Mononuclear cell (primary cell): ENCODE measurements at regions not wholly inside any gene's neighbourhood (a gene's known extent, or its start where the extent isn't known, plus 50 kb on each side); places are given as distances from the start of the nearest gene placed in this dataset.

Experiments used
- H3K27me3 ChIP-seq: 2 replicates; pipeline ENCODE4 v1.6.0; 2011; ENCODE audit warnings: low read length, control low read depth; ENCODE audit not compliant: insufficient read depth
- H3K4me1 ChIP-seq: 2 replicates; pipeline ENCODE4 v1.5.1; 2011; ENCODE audit warnings: mild to moderate bottlenecking, low read length, control low read depth; ENCODE audit not compliant: insufficient read depth
- H3K4me3 ChIP-seq: 2 replicates; pipeline ENCODE4 v1.5.1; 2011; ENCODE audit warnings: mild to moderate bottlenecking, low read length, moderate library complexity
- H3K9me3 ChIP-seq: 2 replicates; pipeline ENCODE4 v1.5.1; 2011; ENCODE audit warnings: low read depth, mild to moderate bottlenecking, control low read depth, low read length

DNA sequence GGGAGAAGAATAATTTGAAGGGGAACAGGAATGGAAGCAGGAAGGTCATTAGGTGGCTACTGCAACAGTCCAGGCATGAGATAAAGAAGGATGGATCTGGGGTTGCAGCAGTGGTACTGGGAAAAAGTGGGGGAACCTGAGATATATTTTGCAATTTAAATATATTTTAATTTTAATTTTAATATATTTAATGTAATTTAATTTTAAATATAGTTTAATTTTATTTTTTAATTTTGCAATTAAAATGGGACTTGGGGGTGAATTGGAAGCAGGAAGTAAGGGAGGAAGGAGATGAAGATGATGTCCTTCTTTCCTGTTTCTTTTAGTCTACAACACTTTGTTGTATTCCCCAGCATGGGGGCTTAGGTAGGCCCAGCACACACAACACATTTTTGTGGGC is 369.8 kb downstream of the GADD45G start:
- no peaks in the 10 kb centered on the region for H3K4me1 ChIP-seq
- H3K27me3 ChIP-seq, result no peaks in the 10 kb centered on the region
- H3K4me3 ChIP-seq, result no peak overlapping the region
- no peaks in the 10 kb centered on the region for H3K9me3 ChIP-seq

DNA sequence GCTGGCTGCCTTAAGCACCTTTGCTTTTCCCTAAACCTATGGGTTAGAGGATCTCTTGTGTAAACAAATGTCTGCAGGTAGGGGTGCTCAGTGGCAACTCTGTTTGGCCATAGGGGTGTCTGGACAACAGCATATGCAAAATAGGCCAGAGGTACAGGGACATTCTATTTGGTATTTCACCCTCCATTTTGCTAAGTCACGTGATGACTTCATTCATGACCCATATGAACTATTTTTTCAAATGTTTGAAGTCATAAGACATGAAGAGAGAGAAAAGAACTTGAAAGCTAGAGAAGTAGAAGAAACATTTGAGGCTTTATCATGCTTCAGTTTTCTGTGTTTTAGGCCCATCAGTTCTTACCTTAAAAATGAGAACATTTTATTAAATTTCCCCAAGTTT is 370.2 kb downstream of the GADD45G start:
- Histone ChIP-seq H3K9me3 (no peaks in the 10 kb centered on the region), H3K4me3 (no peak overlapping the region), H3K4me1 (no peaks in the 10 kb centered on the region), H3K27me3 (no peaks in the 10 kb centered on the region)

DNA sequence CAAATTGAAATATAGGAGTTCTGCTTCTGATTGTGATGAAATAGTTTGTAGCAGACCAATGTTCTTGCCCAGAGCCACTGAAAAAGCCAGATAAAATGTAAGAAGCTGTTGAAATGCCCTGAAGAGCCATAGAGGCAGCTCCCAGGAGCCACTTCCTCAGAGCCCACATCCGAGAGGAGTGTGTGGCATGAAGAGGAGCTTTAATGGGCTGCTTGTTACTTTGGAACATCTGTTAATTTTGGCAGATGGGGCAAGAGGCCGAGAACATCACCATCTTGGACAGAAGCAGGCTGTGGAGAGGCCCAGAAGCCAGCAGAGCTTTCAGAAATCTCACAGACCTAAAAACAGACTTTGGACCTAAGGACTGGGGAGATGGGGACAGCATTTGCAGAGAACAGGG is 370.8 kb downstream of the GADD45G start:
- no peak overlapping the region for H3K4me3 ChIP-seq
- no peaks in the 10 kb centered on the region for H3K4me1 ChIP-seq
- H3K27me3 ChIP-seq, result no peaks in the 10 kb centered on the region
- no peaks in the 10 kb centered on the region for H3K9me3 ChIP-seq

DNA sequence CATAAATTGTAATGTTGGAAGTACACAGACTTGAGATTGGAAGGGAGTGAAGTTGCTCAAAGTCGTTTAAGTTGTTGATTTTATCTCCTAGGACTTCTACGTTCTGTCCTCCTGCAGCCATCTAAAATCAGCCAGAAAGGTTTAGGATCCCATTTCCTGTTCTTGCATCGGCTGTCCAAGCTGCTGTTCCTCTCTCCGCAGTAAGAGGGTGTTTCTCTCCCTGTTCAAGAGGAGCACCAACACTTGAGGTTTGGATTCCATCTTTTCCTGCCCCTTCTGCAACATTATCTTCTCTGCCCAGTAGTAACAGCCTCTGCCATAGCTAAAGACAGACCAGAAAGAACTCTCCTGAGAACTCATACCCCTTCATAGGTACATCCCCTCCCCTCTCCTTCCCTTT is 373.4 kb downstream of the GADD45G start:
- H3K4me1 ChIP-seq, result no peaks in the 10 kb centered on the region
- H3K4me3 ChIP-seq, result no peak overlapping the region
- H3K27me3 ChIP-seq, result no peaks in the 10 kb centered on the region
- H3K9me3 ChIP-seq, result no peaks in the 10 kb centered on the region

- H3K9me3 ChIP-seq, result no peaks in the 10 kb centered on the region
- no peaks in the 10 kb centered on the region for H3K4me1 ChIP-seq
- no peak overlapping the region for H3K4me3 ChIP-seq
- no peaks in the 10 kb centered on the region for H3K27me3 ChIP-seq
These were observed 375.8 kb downstream of the GADD45G start for GRCh38 chr9:89980600-89980999.

DNA sequence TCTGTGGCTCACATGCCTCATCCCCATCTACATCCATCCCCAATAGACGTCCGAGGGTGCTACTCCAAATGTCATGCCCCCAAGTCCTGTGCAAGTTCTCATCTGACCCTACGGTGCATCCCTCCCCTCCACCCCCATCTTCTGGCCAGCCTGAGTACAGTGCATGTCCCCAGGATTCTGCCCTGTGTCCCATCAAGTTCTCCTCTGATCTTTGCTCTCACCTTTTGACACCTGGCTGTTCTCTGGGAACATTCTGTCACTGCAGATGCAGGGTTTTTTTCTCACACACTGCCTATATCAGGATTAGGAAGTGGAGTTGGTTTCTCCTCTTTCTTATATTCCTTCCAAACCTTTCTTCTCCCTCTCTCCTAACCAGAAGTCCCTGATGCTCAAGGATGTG is 377.2 kb downstream of the GADD45G start:
- Histone ChIP-seq H3K4me3 (no peak overlapping the region), H3K4me1 (no peaks in the 10 kb centered on the region), H3K9me3 (no peaks in the 10 kb centered on the region)

GRCh38 chr9:89983411-89983810 is 378.6 kb downstream of the GADD45G start:
- H3K9me3 ChIP-seq, result no peaks in the 10 kb centered on the region
- no peak overlapping the region for H3K4me3 ChIP-seq
- H3K4me1 ChIP-seq, result no peaks in the 10 kb centered on the region
- H3K27me3 ChIP-seq, result no peaks in the 10 kb centered on the region

More for the DNA sequence above, 377.2 kb downstream of the GADD45G start:
- H3K27me3 ChIP-seq, result no peaks in the 10 kb centered on the region

DNA sequence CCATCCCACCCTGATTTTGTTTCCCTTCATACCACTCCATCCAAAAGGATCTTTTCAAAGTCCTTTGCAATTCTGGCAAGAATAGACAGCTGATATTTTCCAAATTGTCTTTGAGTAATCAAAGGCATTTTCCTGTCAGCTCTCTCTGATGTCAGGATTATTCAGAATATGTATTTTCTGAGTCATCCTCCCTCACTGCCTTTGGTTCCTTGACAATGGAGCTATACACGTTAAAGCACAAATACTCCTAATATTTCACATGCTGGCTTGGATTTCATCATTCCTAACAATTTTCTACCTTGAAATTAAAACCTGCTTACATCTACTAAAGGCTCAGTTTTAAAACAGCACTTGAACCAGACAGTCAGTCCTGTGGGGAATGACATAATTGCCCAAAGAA is 379.4 kb downstream of the GADD45G start:
- H3K27me3 ChIP-seq, result no peaks in the 10 kb centered on the region
- H3K4me1 ChIP-seq, result peaks cover 4% of the 10 kb centered on the region
- H3K4me3 ChIP-seq, result no peak overlapping the region
- H3K9me3 ChIP-seq, result no peaks in the 10 kb centered on the region

DNA sequence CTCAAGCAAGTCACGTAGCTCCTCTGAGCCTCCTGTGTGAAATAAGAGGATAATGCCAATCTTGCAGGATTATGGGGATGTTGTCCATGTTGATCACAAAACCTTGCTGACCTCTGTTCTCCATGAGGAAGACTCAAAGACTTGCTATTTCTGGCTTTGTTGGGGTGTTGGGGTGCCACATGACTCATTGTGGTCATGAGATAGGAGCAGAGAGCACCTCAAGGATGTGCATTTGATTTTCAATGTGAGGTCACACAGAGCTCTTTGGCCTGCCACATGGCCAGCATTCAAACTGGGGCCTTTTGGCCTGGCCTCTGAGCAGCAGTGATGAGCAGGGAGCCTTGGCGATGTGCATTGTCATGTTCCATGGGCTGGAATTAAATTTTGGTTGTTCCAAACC is 380.3 kb downstream of the GADD45G start:
- peaks cover 13% of the 10 kb centered on the region for H3K4me1 ChIP-seq
- H3K27me3 ChIP-seq, result no peaks in the 10 kb centered on the region

GRCh38 chr9:89986190-89986589 is 381.4 kb downstream of the GADD45G start:
- H3K4me1 ChIP-seq, result peaks cover 17% of the 10 kb centered on the region
- no peaks in the 10 kb centered on the region for H3K9me3 ChIP-seq
- H3K4me3 ChIP-seq, result no peak overlapping the region
- H3K27me3 ChIP-seq, result no peaks in the 10 kb centered on the region

More for the DNA sequence above, 380.3 kb downstream of the GADD45G start:
- Histone ChIP-seq H3K4me3 (no peak overlapping the region), H3K9me3 (no peaks in the 10 kb centered on the region)

DNA sequence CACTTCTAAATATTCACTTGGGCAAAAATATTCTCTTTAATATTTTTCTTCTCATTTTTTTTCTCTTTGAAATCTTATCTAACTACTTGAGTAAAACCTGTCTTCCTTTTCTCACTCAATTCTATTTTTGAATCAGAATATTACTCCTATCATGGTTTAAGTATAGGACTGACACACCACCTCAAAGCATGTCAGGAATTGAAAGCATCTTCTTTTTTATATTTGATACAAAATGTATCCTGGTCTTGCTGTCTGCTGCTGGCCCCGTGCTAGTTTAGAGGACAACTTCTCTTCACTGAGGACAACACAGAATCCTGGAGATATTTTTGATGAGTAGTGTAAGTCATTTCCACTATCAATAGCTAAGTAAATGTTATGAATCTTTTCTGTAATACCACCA is 383.6 kb downstream of the GADD45G start:
- peaks cover 39% of the 10 kb centered on the region for H3K4me1 ChIP-seq
- no peaks in the 10 kb centered on the region for H3K27me3 ChIP-seq
- H3K4me3 ChIP-seq, result no peak overlapping the region
- H3K9me3 ChIP-seq, result no peaks in the 10 kb centered on the region

- Histone ChIP-seq H3K9me3 (no peaks in the 10 kb centered on the region), H3K4me1 (peaks cover 66% of the 10 kb centered on the region), H3K27me3 (no peaks in the 10 kb centered on the region), H3K4me3 (no peak overlapping the region)
These were observed 386.5 kb downstream of the GADD45G start for GRCh38 chr9:89991204-89991790.

GRCh38 chr9:89992326-89993198 is 387.8 kb downstream of the GADD45G start:
- Histone ChIP-seq H3K4me3 (no peak overlapping the region), H3K9me3 (no peaks in the 10 kb centered on the region), H3K27me3 (no peaks in the 10 kb centered on the region), H3K4me1 (peaks cover 66% of the 10 kb centered on the region)

DNA sequence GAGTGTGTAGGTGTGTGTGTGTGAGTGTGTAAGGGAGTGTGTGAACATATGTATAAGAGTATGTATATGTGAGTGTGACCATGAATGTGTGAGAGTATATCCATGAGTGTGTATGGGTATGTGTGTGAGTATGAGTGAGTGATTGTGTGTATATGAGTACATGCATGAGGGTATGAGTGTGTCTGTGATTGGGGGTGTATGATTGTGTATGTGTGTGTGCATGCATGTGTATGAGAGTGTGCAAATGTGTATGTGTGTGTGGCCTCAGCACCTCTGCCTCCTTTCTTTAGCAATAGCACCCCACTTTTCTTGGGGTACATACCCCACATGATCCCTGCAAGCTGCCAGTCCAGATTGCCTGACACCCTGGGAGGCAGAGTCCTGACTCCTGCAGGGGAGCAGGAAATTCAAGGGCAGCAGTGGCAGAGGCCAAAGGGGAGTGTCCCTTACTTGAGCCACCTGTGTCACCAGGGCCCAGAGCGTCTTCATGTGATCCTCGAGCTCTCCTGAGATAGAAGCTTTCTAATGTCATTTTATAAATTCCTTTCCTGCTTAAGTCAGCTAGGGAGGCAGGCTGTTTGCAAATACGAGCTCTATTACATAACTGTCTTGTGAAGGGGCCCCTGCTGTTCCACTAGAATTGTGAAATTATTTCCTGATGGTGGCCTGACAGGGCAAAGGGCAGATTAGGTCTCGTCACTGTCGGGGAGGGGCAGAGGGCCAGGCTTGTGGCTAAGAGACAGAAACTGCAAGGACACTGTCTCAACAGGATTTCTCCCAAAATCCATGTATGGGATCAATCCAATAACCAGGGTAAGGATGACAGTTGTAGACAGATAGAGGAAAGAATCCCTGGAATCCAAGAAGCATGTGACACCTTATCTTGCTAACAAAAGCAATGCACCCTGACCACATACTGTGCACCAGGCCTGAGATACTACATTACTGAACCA is 389.1 kb downstream of the GADD45G start:
- H3K4me3 ChIP-seq, result no peak overlapping the region
- H3K27me3 ChIP-seq, result no peaks in the 10 kb centered on the region
- peaks cover 69% of the 10 kb centered on the region for H3K4me1 ChIP-seq
- no peaks in the 10 kb centered on the region for H3K9me3 ChIP-seq
